Kidney (tissue), 13 donors: ENCODE measurements at regions not wholly inside any gene's neighbourhood (a gene's known extent, or its start where the extent isn't known, plus 50 kb on each side); places are given as distances from the start of the nearest gene placed in this dataset.

Experiments used
- DNase-seq, 5 donors: peaks; one replicate each; pipeline ENCODE4 v3.0.0-alpha.2; 2013 to 2020
- FAIRE-seq: peaks from 2 replicates; lab custom pipeline; 2012; peaks lifted over from hg19 to GRCh38; lab: Jason Lieb, UNC
- H3K27ac ChIP-seq, 2 donors: one replicate each; pipeline ENCODE4 v1.7.0; 2013; ENCODE audit warnings: low read depth in 2 of 2, low read length in 2 of 2, inconsistent platforms in 1 of 2
- H3K27me3 ChIP-seq: one replicate; pipeline ENCODE4 v1.7.1; 2013; ENCODE audit warnings: low read length, inconsistent platforms; ENCODE audit not compliant: control insufficient read depth, insufficient read depth
- H3K36me3 ChIP-seq, 3 donors: one replicate each; pipeline versions ENCODE4 v1.7.0 to v1.7.1; 2013; ENCODE audit warnings: low read length in 3 of 3, control low read depth in 1 of 3, inconsistent platforms in 1 of 3; ENCODE audit not compliant: insufficient read depth in 3 of 3, control insufficient read depth in 2 of 3
- H3K4me1 ChIP-seq, 3 donors: one replicate each; pipeline versions ENCODE4 v1.7.0 to v1.7.1; 2013; ENCODE audit warnings: low read length in 3 of 3, inconsistent platforms in 1 of 3, low read depth in 1 of 3; ENCODE audit not compliant: control insufficient read depth in 2 of 3, insufficient read depth in 2 of 3
- H3K4me3 ChIP-seq, 3 donors: one replicate each; pipeline versions ENCODE4 v1.7.0 to v1.8.1; 2013; ENCODE audit warnings: low read length in 3 of 3, control low read depth in 1 of 3, inconsistent platforms in 1 of 3
- H3K9ac ChIP-seq, 3 donors: one replicate each; pipeline versions ENCODE4 v1.7.0 to v1.7.1; 2013; ENCODE audit warnings: low read length in 3 of 3, control low read depth in 1 of 3, inconsistent platforms in 1 of 3
- H3K9me3 ChIP-seq, 3 donors: one replicate each; pipeline versions ENCODE4 v1.7.0 to v1.7.1; 2013; ENCODE audit warnings: low read length in 3 of 3, control low read depth in 1 of 3, inconsistent platforms in 1 of 3; ENCODE audit not compliant: control insufficient read depth in 2 of 3, insufficient read depth in 1 of 3
- CTCF ChIP-seq: IDR thresholded peaks from 3 replicates; pipeline ENCODE4 v1.5.1; 2012; ENCODE audit warnings: mild to moderate bottlenecking, moderate library complexity, borderline replicate concordance; ENCODE audit not compliant: insufficient read depth; ENCODE audit errors: extremely low read depth
- intact Hi-C: fragments of 100-400 bp; cut with DNase I; formaldehyde crosslinking; loops from one replicate; pipeline ENCODE4 v1.11.1; 2022
- donor health status: control.
- donor health status: control.
- donor health status: control.
- donor health status: control.
- donor health status: control.
- donor health status: DM: yes; HTN: yes; CAD: no.
- donor health status: Normal renal cell carcinoma (clear cell type).

DNA sequence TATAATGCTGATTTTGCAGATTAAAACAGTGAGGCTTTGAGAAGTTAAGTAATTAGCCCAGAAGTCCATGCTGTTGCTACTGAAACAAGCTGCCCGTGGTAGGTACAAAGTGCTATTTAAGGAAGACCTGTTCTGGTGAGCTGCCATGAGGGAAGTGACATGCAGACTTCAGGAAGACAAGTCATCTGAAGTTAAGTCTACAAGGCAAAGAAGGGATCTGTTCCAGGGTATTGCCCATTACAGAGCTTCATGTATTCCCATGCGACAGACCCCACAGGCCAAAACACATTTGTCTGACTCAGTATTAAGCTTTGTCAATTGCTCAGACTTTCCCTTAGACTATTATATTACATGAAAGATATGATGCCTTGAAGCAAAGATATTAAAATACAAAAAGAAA is 520.8 kb downstream of the FBXO15 start:
- Histone ChIP-seq H3K4me3 (no peak overlapping the region), H3K27me3 (no peaks in the 10 kb centered on the region), H3K9me3 (no peaks in the 10 kb centered on the region), H3K4me1 (no peaks in the 10 kb centered on the region), H3K36me3 (no peaks in the 10 kb centered on the region), H3K27ac (no peak overlapping the region), H3K9ac (no peak overlapping the region)
- no peak for DNase-seq
- no peak for TF ChIP-seq CTCF
- FAIRE-seq: no peak
- intact Hi-C loops: no loop called here

DNA sequence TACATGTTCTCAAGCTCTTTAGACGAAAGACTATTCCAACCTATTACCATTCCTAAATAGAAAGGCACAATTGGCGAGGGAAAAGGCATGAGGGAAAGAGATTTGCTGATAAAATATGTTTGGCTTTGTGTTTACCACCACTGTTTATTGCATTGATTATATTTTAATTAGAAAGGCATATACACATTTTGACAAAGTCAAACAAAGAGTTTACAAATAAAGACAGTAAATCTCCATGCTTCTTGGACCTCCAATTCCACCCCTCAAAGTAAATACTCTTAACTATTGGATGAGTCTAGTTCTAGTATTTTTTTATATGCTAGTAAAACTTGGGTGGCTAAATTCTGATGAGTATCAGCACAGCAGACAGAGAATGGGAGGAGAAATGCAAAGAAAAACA is 521.4 kb downstream of the FBXO15 start:
- FAIRE-seq (no peak), DNase-seq (no peak)
- Histone ChIP-seq H3K36me3 (no peaks in the 10 kb centered on the region), H3K9ac (no peak overlapping the region), H3K27ac (no peak overlapping the region), H3K9me3 (no peaks in the 10 kb centered on the region), H3K4me3 (no peak overlapping the region), H3K27me3 (no peaks in the 10 kb centered on the region), H3K4me1 (no peaks in the 10 kb centered on the region)
- intact Hi-C loops: no loop called here
- no peak for TF ChIP-seq CTCF

DNA sequence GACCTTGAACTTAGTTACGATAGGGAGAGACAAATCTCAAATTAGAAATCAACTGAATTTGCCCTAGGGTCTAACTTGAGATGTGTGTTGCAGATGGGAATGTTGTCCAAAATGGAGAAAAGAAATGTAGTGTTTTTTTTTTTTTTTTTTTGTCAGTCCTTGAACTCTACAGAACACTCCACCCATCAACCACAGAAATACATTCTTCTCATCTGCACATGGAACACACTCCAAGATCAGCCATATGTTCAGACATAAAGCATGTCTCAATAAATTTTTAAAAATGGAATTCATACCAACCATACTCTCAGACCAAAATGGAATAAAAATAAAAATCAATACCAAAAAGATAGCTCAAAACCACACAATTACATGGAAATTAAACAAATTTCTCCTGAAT is 526.5 kb downstream of the FBXO15 start:
- FAIRE-seq: no peak
- no peak for DNase-seq
- intact Hi-C loops: no loop called here
- no peaks in the 10 kb centered on the region for H3K9me3 ChIP-seq
- H3K27ac ChIP-seq: no peak overlapping the region
- no peak overlapping the region for H3K4me3 ChIP-seq
- H3K4me1 ChIP-seq: no peaks in the 10 kb centered on the region
- no peaks in the 10 kb centered on the region for H3K27me3 ChIP-seq
- H3K36me3 ChIP-seq: no peaks in the 10 kb centered on the region
- no peak overlapping the region for H3K9ac ChIP-seq
- no peak for TF ChIP-seq CTCF

- DNase-seq (no peak), FAIRE-seq (no peak)
- intact Hi-C loops: no loop called here
- no peaks in the 10 kb centered on the region for H3K36me3 ChIP-seq
- no peak overlapping the region for H3K9ac ChIP-seq
- H3K9me3 ChIP-seq: no peaks in the 10 kb centered on the region
- H3K4me3 ChIP-seq: no peak overlapping the region
- TF ChIP-seq CTCF: no peak
- H3K4me1 ChIP-seq: no peaks in the 10 kb centered on the region
- H3K27me3 ChIP-seq: no peaks in the 10 kb centered on the region
- H3K27ac ChIP-seq: no peak overlapping the region
Measured at GRCh38 chr18:73617981-73618380, 529.7 kb downstream of the FBXO15 start.
